GM23338 (cell line): ENCODE measurements at regions not wholly inside any gene's neighbourhood (a gene's known extent, or its start where the extent isn't known, plus 50 kb on each side); places are given as distances from the start of the nearest gene placed in this dataset.
"Not testable (repeated sequence)": the region's sequence is repeated elsewhere in the genome, so short reads cannot be mapped to it uniquely, and the experiment has no call there.

Experiments
- CREB1 ChIP-seq: fragments of 250-450 bp; sonication (Bioruptor Pico); IDR thresholded peaks from 2 replicates; pipeline ENCODE4 v1.5.0; 2020; ENCODE audit warnings: low read depth, mild to moderate bottlenecking, moderate library complexity
- CTCF ChIP-seq, 2 experiments: fragments of 200-600 bp in 1 of 2; sonication (generic) in 1 of 2; conservative IDR thresholded peaks; 2 replicates each; pipeline versions ENCODE4 v1.5.1 to v1.6.1; 2016 to 2017; ENCODE audit warnings: antibody characterized with exemption in 2 of 2, low read depth in 2 of 2, mild to moderate bottlenecking in 2 of 2, moderate library complexity in 1 of 2
- EZH2 ChIP-seq: fragments of 200-600 bp; sonication (generic); IDR thresholded peaks from one replicate; pipeline ENCODE4 v1.8.0; 2017; ENCODE audit warnings: antibody characterized with exemption, mild to moderate bottlenecking, low read depth; ENCODE audit not compliant: unreplicated experiment
- EZH2phosphoT487 ChIP-seq: fragments of 200-600 bp; sonication (generic); IDR thresholded peaks from one replicate; pipeline ENCODE4 v1.8.1; 2018; ENCODE audit warnings: antibody characterized with exemption; ENCODE audit not compliant: unreplicated experiment
- JUNB ChIP-seq: IDR thresholded peaks from one replicate; pipeline ENCODE4 v1.6.1; 2016; ENCODE audit warnings: antibody characterized with exemption; ENCODE audit not compliant: unreplicated experiment
- NANOG ChIP-seq: IDR thresholded peaks from 2 replicates; pipeline ENCODE4 v1.6.1; 2016; ENCODE audit warnings: antibody characterized with exemption, borderline replicate concordance
- POLR2AphosphoS5 ChIP-seq: IDR thresholded peaks from 2 replicates; pipeline ENCODE4 v1.6.1; 2016; ENCODE audit warnings: antibody characterized with exemption, low read depth
- REST ChIP-seq: IDR thresholded peaks from one replicate; pipeline ENCODE4 v1.6.1; 2018; ENCODE audit warnings: antibody characterized with exemption; ENCODE audit not compliant: unreplicated experiment
- STAT1 ChIP-seq: IDR thresholded peaks from one replicate; pipeline ENCODE4 v1.6.1; 2016; ENCODE audit warnings: antibody characterized with exemption; ENCODE audit not compliant: unreplicated experiment
- ZNF114 ChIP-seq: fragments of 250-450 bp; sonication (Bioruptor Pico); IDR thresholded peaks from 2 replicates; pipeline ENCODE4 v1.5.0; 2020; ENCODE audit warnings: mild to moderate bottlenecking, moderate library complexity
- ZNF331 ChIP-seq: fragments of 250-450 bp; sonication (Bioruptor Pico); IDR thresholded peaks from 2 replicates; pipeline ENCODE4 v1.5.0; 2020; ENCODE audit warnings: low read depth, mild to moderate bottlenecking, moderate library complexity

- not testable (repeated sequence) for TF ChIP-seq CTCF (conservative IDR thresholded peaks at IDR 0.05; ENCODE audit: low read depth in 2 of 2); EZH2; POLR2AphosphoS5; ZNF331; NANOG; ZNF114; JUNB; STAT1; REST; EZH2phosphoT487; CREB1 (CRISPR knock-in tag)
Measured at GRCh38 chr1:148219229-148219628, 67.1 kb upstream of the NBPF11 start.
